DMS 273 treated with DMSO at 0.1 percent for 48 hours (cell line): ENCODE measurements at regions not wholly inside any gene's neighbourhood (a gene's known extent, or its start where the extent isn't known, plus 50 kb on each side); places are given as distances from the start of the nearest gene placed in this dataset.
"Not testable (repeated sequence)": the region's sequence is repeated elsewhere in the genome, so short reads cannot be mapped to it uniquely, and the experiment has no call there.

Experiments
- DNase-seq: peaks from one replicate; lab custom pipeline; 2025; lab: John Stamatoyannopoulos, UW

GRCh38 chr1:234821840-234822239, 211.9 kb upstream of the IRF2BP2 start:
- no peak for DNase-seq

DNA sequence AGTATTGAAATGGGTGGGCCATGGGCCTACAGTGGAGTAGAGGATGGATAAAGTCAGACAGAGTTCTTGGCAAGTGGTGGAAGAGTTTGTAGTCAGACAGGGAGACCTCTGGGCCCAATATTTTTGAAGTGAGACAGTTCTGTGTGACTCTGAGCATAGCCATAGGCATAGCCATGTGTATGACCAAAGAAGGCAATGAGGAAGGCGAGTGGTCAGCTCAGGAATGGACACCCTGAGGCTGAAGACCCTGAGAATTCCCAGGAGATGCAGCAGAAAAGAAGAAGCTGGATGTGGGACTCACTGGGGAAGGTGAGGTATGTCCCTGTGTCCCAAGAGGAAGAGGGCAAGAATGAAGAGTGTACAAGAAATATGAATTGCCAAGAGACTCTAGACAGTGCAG, 210.6 kb upstream of the IRF2BP2 start:
- no peak for DNase-seq

- DNase-seq: not testable (repeated sequence)
Measured at GRCh38 chr1:234819845-234820244, 209.9 kb upstream of the IRF2BP2 start.

DNA sequence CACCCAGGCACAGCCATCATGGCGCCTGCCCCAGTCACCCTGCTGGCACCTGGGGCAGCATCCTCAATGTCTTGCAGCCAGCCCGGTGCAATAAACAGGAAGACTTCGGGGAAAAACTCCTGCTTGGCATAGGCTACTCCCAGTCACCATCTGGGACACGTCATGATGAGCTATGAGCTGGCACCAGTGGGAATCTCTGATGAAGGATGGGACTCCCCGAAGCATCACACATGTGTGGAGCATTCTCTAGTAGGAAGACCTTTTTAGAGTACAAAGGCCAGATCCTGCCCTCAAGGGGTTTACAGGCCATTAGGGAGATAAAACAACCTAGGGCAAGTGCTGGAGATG, 208.0 kb upstream of the IRF2BP2 start:
- not testable (repeated sequence) for DNase-seq

DNA sequence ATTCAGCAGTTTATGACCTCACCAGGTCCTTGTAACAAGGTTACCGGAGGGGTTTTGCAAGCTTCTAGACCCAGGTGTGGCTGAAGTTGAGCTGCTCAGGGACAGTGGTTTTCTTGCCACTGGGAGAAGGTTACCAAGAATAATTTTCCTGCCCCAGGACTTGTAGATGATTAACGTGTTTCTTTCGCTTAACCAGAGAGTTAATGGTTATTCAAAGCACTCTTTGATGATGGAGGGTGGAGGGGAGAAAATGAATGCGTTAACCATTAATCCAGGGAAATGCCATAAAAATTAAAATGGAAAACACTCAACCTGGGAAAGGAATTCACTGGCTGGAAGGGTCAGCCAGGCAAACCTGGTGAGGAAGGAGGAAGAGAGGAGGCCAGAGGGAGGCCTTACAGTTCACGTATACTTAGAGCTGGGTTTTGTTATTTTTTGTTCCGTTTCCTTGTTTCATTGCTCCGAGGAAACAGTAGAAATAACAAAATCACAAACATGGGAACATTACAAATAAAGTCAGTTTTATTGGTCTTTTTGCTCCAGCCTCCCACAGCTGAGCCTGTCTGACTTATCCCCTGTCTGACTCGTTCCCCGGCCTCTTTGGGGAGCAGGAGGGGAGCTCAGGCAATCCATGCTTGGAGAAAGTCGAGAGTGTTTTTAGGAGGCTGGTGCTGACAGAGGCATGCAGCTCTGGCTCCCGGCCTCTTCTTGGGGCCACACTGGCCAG, 207.5 kb upstream of the IRF2BP2 start:
- not testable (repeated sequence) for DNase-seq

GRCh38 chr1:234816864-234817263, 206.9 kb upstream of the IRF2BP2 start:
- not testable (repeated sequence) for DNase-seq

GRCh38 chr1:234816186-234816851, 206.3 kb upstream of the IRF2BP2 start:
- DNase-seq: not testable (repeated sequence)

- DNase-seq: not testable (repeated sequence)
Measured at GRCh38 chr1:234815295-234815815, 205.4 kb upstream of the IRF2BP2 start.

DNA sequence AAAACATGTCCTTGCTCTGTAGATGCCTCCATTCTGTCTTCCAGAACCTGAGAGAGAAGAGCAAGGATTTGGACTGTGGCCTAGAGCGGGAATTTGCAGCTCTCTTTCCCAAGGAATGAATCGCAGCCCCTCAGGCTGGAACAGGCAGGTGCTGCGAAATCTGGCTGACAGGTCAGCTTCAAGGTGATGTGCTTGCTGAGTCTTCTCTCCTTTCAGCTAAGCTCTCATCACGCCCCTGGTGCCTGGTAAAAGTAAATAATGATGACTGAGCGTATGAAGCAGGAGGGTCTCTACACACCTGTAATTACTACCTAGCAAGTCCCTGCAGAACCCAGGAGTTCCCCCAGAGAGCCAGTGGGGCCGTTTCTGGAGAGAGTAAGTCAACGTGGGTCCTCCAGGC, 204.3 kb upstream of the IRF2BP2 start:
- not testable (repeated sequence) for DNase-seq

- DNase-seq: not testable (repeated sequence)
Measured at GRCh38 chr1:234811824-234812223, 201.8 kb upstream of the IRF2BP2 start.

DNA sequence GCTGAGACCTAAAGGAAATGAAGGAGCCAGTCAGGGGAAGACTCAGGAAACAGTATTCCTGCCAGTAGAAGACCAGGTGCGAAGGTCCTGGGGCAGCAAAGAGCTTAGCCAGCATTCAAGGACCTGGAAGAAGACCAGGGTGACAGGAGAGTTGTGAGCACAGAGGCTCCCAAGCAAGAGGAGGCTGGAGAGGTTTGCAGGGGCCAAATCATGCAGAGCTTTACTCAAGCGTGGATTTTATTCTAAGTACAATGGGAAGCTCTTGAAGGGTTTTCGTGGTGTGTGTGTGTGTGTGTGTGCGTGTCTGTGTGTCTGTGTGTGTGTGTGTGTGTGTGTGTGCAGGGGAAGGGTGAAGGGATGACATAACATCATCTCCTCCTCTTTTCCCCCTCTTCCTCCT, 200.7 kb upstream of the IRF2BP2 start:
- DNase-seq: not testable (repeated sequence)

- DNase-seq: not testable (repeated sequence)
Measured at GRCh38 chr1:234809854-234810245, 199.9 kb upstream of the IRF2BP2 start.

DNA sequence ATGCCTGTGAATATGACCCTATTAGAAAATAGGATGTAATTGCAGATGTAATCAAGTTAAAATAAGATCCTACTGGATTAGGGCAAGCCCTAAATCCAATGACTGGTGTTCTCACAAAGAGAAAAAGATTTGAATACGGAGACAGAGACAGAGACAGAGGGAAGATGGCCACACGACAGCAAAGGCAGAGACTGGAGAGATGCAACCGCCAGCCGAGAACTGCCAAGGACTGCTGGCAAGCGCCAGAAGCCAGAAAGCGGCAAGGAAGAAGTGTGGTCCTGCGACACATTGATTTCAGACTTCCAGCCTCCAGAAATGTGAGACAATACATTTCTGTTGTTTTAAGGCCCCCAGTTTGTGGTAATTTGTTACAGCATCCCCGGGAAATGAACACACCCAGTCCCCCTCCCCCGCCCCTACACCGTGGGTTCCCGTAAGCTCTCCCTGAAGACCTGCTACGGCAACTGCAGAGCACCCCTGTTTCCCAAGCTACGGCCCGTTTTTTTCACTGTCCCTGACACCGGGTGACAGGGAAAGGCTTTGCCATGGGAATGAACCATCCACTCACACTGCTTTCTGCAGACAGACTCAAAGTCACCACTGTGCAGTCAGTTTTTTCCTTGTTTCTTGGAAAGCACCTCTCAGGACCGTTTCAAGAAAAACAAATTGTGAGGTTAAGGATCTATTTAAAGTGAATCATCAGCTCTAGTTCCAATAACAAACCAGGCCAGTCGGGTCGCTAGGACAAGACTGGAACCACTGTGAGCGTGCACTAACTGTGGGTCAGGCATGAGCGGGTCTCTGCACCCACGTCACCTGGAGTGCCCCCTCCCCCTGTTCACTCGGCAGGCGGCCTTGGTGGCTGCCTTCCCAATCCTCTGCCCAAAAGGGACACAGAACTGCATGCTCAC, 199.2 kb upstream of the IRF2BP2 start:
- not testable (repeated sequence) for DNase-seq

- not testable (repeated sequence) for DNase-seq
Measured at GRCh38 chr1:234808459-234808858, 198.5 kb upstream of the IRF2BP2 start.

DNA sequence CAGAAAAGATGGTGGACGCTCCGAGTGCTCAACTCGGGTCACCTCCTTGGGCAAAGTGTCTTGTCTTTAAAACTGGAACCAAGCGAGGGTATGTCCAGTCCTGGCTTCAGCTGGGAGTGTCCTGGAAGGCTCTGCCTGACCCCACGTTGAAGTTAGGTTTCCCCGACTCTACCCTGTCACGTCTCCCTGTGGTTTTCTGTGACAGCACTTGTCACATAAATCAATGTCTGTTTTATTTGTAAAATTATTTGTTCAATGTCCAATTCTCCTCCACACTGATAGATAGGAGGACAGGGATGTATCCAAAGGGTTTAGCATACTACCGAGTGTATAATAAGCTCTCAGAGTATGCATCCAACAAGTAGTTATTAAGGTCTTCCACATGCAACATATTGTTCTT, 197.7 kb upstream of the IRF2BP2 start:
- DNase-seq: not testable (repeated sequence)

DNA sequence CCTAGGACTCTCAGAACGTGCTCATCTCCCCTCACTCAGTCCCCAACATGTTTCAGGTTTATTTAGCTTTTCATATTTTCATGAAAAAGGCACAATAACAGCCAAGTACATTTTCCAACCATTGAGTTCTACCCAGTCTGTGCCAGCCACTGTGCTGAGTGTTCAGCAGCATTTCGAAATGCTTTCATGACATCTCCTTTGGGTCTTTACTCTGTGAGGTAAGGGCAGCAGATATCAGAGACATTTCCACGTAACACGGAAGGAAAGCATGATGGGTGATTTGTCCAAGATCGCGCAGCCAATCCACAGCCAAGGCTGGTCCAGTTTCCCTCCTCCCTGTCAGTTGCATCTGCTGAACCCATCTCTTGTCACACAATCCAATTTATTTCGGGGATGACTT, 192.6 kb upstream of the IRF2BP2 start:
- not testable (repeated sequence) for DNase-seq

DNA sequence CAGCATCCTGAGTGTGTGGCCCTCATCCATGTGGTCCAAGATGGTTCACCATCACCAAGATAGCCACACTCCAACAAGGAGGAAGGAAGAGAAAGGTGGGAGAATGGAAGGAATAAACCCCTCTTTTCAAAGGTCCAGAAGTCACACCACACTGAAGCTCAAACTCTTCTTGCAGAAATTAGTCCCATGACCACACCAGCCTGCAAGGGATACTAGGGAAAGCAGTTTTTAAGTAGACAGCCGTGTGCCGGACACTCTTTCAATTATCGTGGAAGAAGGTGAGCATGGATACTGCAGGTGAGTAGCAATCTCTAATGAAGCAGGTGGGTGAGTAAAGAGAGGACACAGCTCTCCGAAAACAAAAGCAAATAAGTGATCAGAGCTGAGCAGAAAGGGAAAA, 191.7 kb upstream of the IRF2BP2 start:
- not testable (repeated sequence) for DNase-seq

DNA sequence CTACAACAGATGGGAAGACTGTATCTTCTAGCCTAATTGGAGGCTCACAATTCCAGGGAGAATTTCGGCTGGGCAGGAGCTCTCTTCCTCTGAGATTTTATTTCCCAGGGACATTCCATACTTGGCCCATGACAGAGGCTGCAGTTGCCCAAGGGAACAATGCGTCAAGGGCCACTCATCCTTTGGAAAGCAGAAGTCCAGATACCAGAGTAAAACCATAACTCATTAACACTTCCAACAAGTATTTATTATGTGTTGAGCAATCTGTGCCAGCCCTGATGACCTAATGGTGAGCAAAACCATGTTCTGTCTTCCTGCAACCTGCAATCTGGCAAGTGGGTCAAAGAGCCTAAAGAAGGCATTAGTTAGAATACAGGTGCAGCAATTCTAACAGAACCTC, 191.2 kb upstream of the IRF2BP2 start:
- DNase-seq: not testable (repeated sequence)

DNA sequence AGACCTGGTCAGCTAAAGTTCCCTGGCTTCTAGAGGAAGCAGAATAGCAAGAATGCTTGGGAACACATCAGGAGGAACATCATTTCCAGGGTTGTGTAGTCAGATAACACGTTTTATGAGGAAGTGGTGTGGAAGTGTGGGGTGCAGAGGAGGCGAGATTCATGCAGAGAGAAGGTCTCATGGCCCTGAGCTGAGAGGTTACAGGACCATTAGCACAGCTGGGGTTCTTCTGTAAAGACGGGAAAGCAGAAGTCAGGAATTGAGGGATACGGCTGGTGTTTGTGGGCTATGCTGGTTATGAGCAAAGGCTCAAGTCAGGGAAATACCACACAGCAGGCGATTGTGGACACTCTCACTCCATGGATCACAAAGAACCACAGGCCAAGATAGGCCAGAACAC, 190.6 kb upstream of the IRF2BP2 start:
- not testable (repeated sequence) for DNase-seq

GRCh38 chr1:234799021-234799689, 189.2 kb upstream of the IRF2BP2 start:
- DNase-seq: not testable (repeated sequence)

DNA sequence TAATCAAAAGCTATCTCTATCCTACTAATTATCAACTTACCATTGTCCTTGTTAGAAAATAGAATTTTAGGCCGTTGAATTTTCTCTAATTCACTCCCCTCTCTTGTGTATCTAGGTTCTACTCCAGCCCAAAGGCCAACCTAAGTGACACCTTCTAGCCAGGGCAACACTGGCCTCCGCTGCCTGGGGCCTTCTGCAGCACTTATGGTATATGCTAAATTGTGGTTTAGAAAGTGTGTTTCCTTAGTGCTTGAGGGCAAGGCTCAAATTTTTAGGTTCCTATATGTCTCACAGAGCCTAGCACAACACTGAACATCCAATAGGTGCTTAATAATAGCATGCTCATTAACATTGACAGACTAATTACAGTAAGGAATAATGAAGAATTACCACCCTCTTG, 187.2 kb upstream of the IRF2BP2 start:
- not testable (repeated sequence) for DNase-seq

- not testable (repeated sequence) for DNase-seq
Measured at GRCh38 chr1:234796438-234796792, 186.4 kb upstream of the IRF2BP2 start.
